ENCODE measurements at regions not wholly inside any gene's neighbourhood (a gene's known extent, or its start where the extent isn't known, plus 50 kb on each side); places are given as distances from the start of the nearest gene placed in this dataset.

- no peak for TF ChIP-seq CTCF (IDR thresholded peaks at IDR 0.05)
- no peak for TF ChIP-seq POLR2AphosphoS5 (IDR thresholded peaks at IDR 0.05; ENCODE audit: low read depth, low read length)
Observed at GRCh38 chr6:14792118-14792955, 453.5 kb upstream of the JARID2 start.
